ENCODE measurements at regions not wholly inside any gene's neighbourhood (a gene's known extent, or its start where the extent isn't known, plus 50 kb on each side); places are given as distances from the start of the nearest gene placed in this dataset.
"Not testable (repeated sequence)": the region's sequence is repeated elsewhere in the genome, so short reads cannot be mapped to it uniquely, and the experiment has no call there.

GRCh38 chr6:140264431-140264830, 890.0 kb upstream of the CITED2 start:
- DNase-seq (ENCODE audit: low read depth), result no peak

GRCh38 chr6:140258302-140258701, 883.9 kb upstream of the CITED2 start:
- DNase-seq (ENCODE audit: low read depth), result not testable (repeated sequence)

GRCh38 chr6:140256248-140256647, 881.8 kb upstream of the CITED2 start:
- DNase-seq (ENCODE audit: low read depth), result peak; percentile 6

GRCh38 chr6:140253096-140253495, 878.6 kb upstream of the CITED2 start:
- no peak for DNase-seq (ENCODE audit: low read depth)

- peak; percentile 69 for DNase-seq (ENCODE audit: low read depth)
Measured at GRCh38 chr6:140252099-140252498, 877.7 kb upstream of the CITED2 start.

- DNase-seq (ENCODE audit: low read depth), result no peak
Measured at GRCh38 chr6:140245296-140246040, 871.0 kb upstream of the CITED2 start.

GRCh38 chr6:140237251-140237650, 862.8 kb upstream of the CITED2 start:
- DNase-seq (ENCODE audit: low read depth), result no peak

GRCh38 chr6:140236732-140237131, 862.3 kb upstream of the CITED2 start:
- no peak for DNase-seq (ENCODE audit: low read depth)

GRCh38 chr6:140230282-140230681, 855.8 kb upstream of the CITED2 start:
- DNase-seq (ENCODE audit: low read depth), result no peak

- no peak for DNase-seq (ENCODE audit: low read depth)
Measured at GRCh38 chr6:140228491-140228890, 854.0 kb upstream of the CITED2 start.

GRCh38 chr6:140226637-140227036, 852.2 kb upstream of the CITED2 start:
- DNase-seq (ENCODE audit: low read depth), result no peak

GRCh38 chr6:140225701-140226436, 851.4 kb upstream of the CITED2 start:
- DNase-seq (ENCODE audit: low read depth), result no peak

GRCh38 chr6:140217283-140217682, 842.8 kb upstream of the CITED2 start:
- DNase-seq (ENCODE audit: low read depth), result no peak

- DNase-seq (ENCODE audit: low read depth), result no peak
Measured at GRCh38 chr6:140209775-140210174, 835.3 kb upstream of the CITED2 start.

GRCh38 chr6:140208286-140208685, 833.8 kb upstream of the CITED2 start:
- no peak for DNase-seq (ENCODE audit: low read depth)

- DNase-seq (ENCODE audit: low read depth), result peak; percentile 43
Measured at GRCh38 chr6:140205795-140206593, 831.5 kb upstream of the CITED2 start.

- no peak for DNase-seq (ENCODE audit: low read depth)
Measured at GRCh38 chr6:140204154-140204553, 829.7 kb upstream of the CITED2 start.

GRCh38 chr6:140203661-140204147, 829.3 kb upstream of the CITED2 start:
- peak; percentile 90 for DNase-seq (ENCODE audit: low read depth)

GRCh38 chr6:140202964-140203515, 828.6 kb upstream of the CITED2 start:
- no peak for DNase-seq (ENCODE audit: low read depth)

- DNase-seq (ENCODE audit: low read depth), result no peak
Measured at GRCh38 chr6:140201787-140202458, 827.5 kb upstream of the CITED2 start.

GRCh38 chr6:140193269-140193668, 818.8 kb upstream of the CITED2 start:
- DNase-seq (ENCODE audit: low read depth), result no peak

- DNase-seq (ENCODE audit: low read depth), result no peak
Measured at GRCh38 chr6:140192018-140192417, 817.6 kb upstream of the CITED2 start.

All from fibroblast of gingiva (primary cell).